ENCODE measurements at regions not wholly inside any gene's neighbourhood (a gene's known extent, or its start where the extent isn't known, plus 50 kb on each side); places are given as distances from the start of the nearest gene placed in this dataset.
A peak's percentile ranks its signal among the peaks of the same experiment; 100 is the strongest.
"Not testable (repeated sequence)": the region's sequence is repeated elsewhere in the genome, so short reads cannot be mapped to it uniquely, and the experiment has no call there.

DNA sequence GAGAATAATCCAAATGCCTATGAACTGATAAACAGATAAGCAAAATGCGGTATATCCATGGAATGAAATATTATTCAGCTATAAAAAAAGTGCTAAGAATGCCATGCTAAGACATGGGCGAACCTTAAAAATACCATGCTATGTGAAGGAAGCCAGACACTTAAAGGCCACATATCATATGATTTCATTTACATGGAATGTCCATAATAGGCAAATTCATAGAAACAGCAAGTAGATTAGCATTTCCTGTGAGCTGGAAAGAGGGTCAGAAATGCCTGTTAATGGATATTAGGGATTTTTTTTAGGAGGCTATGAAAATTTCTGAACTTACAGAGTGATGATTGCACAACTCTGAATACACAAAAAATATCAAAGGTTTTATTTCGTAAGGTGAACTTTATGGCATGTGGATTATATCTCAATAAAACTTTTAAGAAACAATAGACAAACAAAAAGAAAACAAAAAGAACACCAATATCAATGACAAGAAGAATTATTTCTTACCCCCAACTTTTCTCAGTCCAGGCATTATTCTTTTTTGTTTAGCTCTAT is 1207.7 kb downstream of the SUCLG1 start:
- Histone ChIP-seq H3K4me1 (ENCODE audit: control insufficient read depth, insufficient read depth, low read length) (no peaks in the 10 kb centered on the region), H3K36me3 (ENCODE audit: control insufficient read depth, insufficient read depth, low read length, severe bottlenecking) (no peaks in the 10 kb centered on the region), H3K27me3 (replicated peaks; ENCODE audit: control insufficient read depth, insufficient read depth, low read length) (no peaks in the 10 kb centered on the region), H3K9ac (ENCODE audit: low read length) (no peak overlapping the region), H3K9me3 (ENCODE audit: control insufficient read depth, low read length) (peaks cover 9% of the 10 kb centered on the region), H3K4me3 (ENCODE audit: low read length) (no peak overlapping the region)
- no peak for DNase-seq (ENCODE audit: low read depth)

DNA sequence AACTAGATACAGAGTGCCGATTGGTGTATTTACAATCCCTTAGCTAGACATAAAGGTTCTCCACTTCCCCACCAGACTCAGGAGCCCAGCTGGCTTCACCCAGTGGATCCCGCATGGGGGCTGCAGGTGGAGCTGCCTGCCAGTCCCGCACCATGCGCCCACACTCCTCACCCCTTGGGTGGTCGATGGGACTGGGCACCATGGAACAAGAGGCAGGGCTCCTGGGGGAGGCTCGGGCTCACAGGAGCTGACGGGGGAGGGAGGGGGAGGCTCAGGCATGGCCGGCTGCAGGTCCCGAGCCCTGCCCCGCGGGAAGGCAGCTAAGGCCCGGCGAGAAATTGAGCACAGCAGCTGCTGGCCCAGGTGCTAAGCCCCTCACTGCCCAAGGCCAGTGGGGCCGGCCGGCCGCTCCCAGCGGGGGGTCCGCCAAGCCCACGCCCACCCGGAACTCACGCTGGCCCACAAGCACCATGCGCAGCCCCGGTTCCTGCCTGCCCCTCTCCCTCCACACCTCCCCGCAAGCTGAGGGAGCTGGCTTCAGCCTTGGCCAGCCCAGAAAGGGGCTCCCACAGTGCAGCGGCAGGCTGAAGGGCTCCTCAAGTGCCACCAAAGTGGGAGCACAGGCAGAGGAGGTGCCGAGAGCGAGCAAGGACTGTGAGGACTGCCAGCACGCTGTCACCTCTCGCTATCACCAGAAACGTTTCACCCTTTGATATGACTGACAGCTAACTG is 1213.1 kb downstream of the SUCLG1 start:
- H3K4me1 ChIP-seq (ENCODE audit: control insufficient read depth, insufficient read depth, low read length); H3K9ac ChIP-seq (ENCODE audit: low read length); DNase-seq (ENCODE audit: low read depth); H3K27me3 ChIP-seq (replicated peaks; ENCODE audit: control insufficient read depth, insufficient read depth, low read length); H3K9me3 ChIP-seq (ENCODE audit: control insufficient read depth, low read length); H3K36me3 ChIP-seq (ENCODE audit: control insufficient read depth, insufficient read depth, low read length, severe bottlenecking); H3K4me3 ChIP-seq (ENCODE audit: low read length): not testable (repeated sequence)

DNA sequence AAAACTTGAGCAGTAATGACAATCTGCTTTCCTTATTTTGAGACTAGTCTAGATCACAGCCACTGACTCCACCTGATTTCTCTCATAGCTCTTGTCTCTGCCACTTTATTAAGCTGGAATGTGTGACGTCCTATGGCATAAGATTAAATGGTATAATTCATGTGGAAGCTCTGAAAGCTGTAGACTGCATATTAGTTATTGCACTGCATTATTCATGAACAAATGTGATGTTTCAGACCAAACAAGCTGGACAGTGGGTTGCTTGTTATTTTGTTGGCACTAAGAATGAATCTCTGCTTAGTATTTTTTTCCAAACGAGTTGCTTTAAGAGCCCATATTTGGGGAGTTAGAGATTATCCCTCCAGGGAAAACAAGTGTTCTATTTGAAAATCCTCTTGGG is 1218.5 kb downstream of the SUCLG1 start:
- no peak for DNase-seq (ENCODE audit: low read depth)
- H3K27me3 ChIP-seq (replicated peaks; ENCODE audit: control insufficient read depth, insufficient read depth, low read length): no peaks in the 10 kb centered on the region
- H3K9ac ChIP-seq (ENCODE audit: low read length): no peak overlapping the region
- H3K9me3 ChIP-seq (ENCODE audit: control insufficient read depth, low read length): no peaks in the 10 kb centered on the region
- H3K36me3 ChIP-seq (ENCODE audit: control insufficient read depth, insufficient read depth, low read length, severe bottlenecking): no peaks in the 10 kb centered on the region
- H3K4me1 ChIP-seq (ENCODE audit: control insufficient read depth, insufficient read depth, low read length): no peaks in the 10 kb centered on the region
- H3K4me3 ChIP-seq (ENCODE audit: low read length): no peak overlapping the region

DNA sequence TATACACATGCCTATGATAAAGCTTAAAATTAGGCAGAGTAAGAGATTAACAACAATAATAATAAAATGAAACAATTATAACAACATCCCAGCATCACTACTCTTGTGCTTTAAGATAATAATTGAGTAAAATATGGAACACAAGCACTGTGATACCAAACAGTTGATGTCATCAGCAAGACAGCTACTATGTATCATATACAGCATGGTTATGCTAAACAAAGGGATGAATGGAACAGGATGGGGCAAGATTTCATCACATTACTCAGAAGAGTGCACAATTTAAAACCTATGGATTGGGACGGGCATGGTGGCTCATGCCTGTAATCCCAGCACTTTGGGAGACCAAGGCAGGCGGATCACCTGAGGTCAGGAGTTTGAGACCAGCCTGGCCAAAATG is 1221.0 kb downstream of the SUCLG1 start:
- Histone ChIP-seq H3K9me3 (ENCODE audit: control insufficient read depth, low read length) (no peaks in the 10 kb centered on the region), H3K4me1 (ENCODE audit: control insufficient read depth, insufficient read depth, low read length) (no peaks in the 10 kb centered on the region), H3K36me3 (ENCODE audit: control insufficient read depth, insufficient read depth, low read length, severe bottlenecking) (no peaks in the 10 kb centered on the region), H3K27me3 (replicated peaks; ENCODE audit: control insufficient read depth, insufficient read depth, low read length) (no peaks in the 10 kb centered on the region), H3K4me3 (ENCODE audit: low read length) (no peak overlapping the region), H3K9ac (ENCODE audit: low read length) (no peak overlapping the region)
- DNase-seq (ENCODE audit: low read depth): no peak

DNA sequence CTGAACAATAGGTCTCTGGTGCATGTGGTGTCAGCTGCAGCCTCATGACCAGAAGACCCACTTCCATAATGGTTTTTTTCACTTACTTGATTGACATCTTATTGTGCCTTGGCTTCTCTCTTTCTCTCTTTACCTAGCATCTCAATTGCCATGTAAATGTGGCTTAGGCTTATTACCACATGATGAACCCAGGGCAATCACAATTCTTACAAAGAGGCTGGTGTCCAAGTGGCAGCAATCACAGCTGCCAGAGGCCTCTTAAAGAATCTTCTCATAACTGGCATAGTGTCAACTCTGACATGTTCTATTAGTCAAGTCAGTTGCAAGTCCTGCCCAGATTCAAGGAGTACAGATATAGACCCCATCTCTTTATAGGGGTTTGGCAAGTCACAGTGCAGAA is 1224.8 kb downstream of the SUCLG1 start:
- Histone ChIP-seq H3K4me1 (ENCODE audit: control insufficient read depth, insufficient read depth, low read length) (no peaks in the 10 kb centered on the region), H3K27me3 (replicated peaks; ENCODE audit: control insufficient read depth, insufficient read depth, low read length) (no peaks in the 10 kb centered on the region), H3K4me3 (ENCODE audit: low read length) (no peak overlapping the region), H3K9me3 (ENCODE audit: control insufficient read depth, low read length) (no peaks in the 10 kb centered on the region), H3K36me3 (ENCODE audit: control insufficient read depth, insufficient read depth, low read length, severe bottlenecking) (no peaks in the 10 kb centered on the region), H3K9ac (ENCODE audit: low read length) (no peak overlapping the region)
- no peak for DNase-seq (ENCODE audit: low read depth)

DNA sequence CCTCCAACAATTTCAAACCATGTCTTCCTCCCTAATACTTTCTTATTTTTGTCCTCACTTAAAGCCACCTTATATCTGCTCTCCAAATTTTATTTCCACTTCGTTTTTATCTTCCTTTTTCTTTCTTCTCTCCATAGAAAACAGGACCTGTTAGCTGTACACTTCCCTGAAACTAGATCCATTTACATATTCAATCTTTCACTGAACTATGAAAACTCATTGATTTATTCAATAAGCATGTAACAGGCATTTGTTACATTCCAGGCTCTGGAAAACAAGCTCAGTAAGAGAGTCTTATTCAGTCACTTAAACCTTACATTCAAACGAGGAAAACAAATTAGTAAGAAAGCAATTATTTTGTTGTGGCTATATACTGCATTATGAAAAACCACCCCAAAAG is 1225.3 kb downstream of the SUCLG1 start:
- Histone ChIP-seq H3K4me3 (ENCODE audit: low read length) (no peak overlapping the region), H3K27me3 (replicated peaks; ENCODE audit: control insufficient read depth, insufficient read depth, low read length) (no peaks in the 10 kb centered on the region), H3K4me1 (ENCODE audit: control insufficient read depth, insufficient read depth, low read length) (no peaks in the 10 kb centered on the region), H3K9me3 (ENCODE audit: control insufficient read depth, low read length) (no peaks in the 10 kb centered on the region), H3K36me3 (ENCODE audit: control insufficient read depth, insufficient read depth, low read length, severe bottlenecking) (no peaks in the 10 kb centered on the region), H3K9ac (ENCODE audit: low read length) (no peak overlapping the region)
- no peak for DNase-seq (ENCODE audit: low read depth)

DNA sequence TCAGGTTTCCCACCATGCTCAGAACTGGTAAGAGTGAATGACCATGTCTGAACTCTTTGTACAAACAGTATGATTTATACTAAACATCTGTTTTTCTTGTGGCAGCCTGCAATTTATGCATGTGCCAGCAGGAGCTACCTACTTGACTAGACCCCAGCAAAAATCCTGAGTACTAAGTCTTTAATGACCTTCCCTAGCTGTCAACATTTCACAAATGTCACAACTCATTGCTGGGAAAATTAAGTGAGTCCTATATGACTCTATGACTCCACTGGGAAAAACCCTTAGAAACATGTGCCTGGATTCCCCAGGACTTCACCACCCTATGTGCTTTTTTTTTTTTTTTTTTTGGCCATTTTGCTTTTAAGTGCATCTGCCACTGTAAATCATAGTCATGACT is 1225.8 kb downstream of the SUCLG1 start:
- H3K9ac ChIP-seq (ENCODE audit: low read length): no peak overlapping the region
- H3K4me3 ChIP-seq (ENCODE audit: low read length): no peak overlapping the region
- DNase-seq (ENCODE audit: low read depth): no peak
- H3K36me3 ChIP-seq (ENCODE audit: control insufficient read depth, insufficient read depth, low read length, severe bottlenecking): no peaks in the 10 kb centered on the region
- no peaks in the 10 kb centered on the region for H3K27me3 ChIP-seq (replicated peaks; ENCODE audit: control insufficient read depth, insufficient read depth, low read length)
- H3K4me1 ChIP-seq (ENCODE audit: control insufficient read depth, insufficient read depth, low read length): no peaks in the 10 kb centered on the region
- no peaks in the 10 kb centered on the region for H3K9me3 ChIP-seq (ENCODE audit: control insufficient read depth, low read length)

DNA sequence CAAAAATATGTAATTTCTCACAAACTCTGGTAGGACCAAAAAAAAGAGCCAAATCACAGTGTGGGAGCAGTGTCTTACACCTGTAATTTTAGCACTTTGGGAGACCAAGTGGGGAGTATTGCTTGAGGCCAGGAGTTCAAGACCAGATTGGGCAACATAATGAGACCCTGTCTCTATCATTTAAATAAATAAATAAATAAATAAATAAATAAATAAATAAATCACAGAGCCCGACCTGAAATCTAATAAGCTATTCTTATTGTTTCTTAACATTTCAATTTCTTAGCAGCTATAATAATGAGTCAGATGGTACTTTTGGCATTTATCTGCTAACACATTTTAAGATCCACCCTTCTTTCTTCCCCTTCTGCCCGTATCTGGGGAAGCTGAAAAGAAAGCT is 1229.6 kb downstream of the SUCLG1 start:
- no peaks in the 10 kb centered on the region for H3K9me3 ChIP-seq (ENCODE audit: control insufficient read depth, low read length)
- no peak for DNase-seq (ENCODE audit: low read depth)
- no peak overlapping the region for H3K9ac ChIP-seq (ENCODE audit: low read length)
- no peaks in the 10 kb centered on the region for H3K27me3 ChIP-seq (replicated peaks; ENCODE audit: control insufficient read depth, insufficient read depth, low read length)
- H3K36me3 ChIP-seq (ENCODE audit: control insufficient read depth, insufficient read depth, low read length, severe bottlenecking): no peaks in the 10 kb centered on the region
- no peaks in the 10 kb centered on the region for H3K4me1 ChIP-seq (ENCODE audit: control insufficient read depth, insufficient read depth, low read length)
- H3K4me3 ChIP-seq (ENCODE audit: low read length): no peak overlapping the region

DNA sequence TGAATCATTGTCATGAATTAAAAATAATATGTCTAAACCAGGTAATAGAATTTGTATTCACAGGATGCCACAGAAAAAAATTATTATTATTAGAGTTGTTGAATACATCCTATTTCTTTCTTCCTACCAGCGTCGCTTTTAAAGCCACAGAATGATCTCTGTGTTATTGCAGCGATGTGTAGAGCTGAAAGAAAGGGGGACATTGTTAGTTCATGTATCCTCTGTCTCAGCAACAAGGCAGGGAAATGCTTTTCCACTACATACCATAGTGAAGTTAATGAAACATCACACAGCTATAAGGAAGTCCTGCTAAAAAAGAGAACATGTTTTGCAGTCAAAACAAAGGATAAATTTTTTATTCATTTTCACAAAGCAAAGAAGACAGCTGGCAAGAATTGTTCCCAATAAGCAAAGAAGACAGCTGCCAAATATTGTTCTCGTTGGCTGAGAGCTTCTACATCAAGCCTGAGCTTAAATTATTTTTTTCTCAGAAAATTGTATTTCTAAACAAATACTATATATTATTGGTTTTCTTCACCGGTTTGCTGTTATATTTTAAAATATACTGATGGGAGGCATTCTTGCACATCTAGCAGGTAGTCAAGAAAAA is 1234.4 kb downstream of the SUCLG1 start:
- Histone ChIP-seq H3K4me1 (ENCODE audit: control insufficient read depth, insufficient read depth, low read length) (no peaks in the 10 kb centered on the region), H3K36me3 (ENCODE audit: control insufficient read depth, insufficient read depth, low read length, severe bottlenecking) (no peaks in the 10 kb centered on the region), H3K27me3 (replicated peaks; ENCODE audit: control insufficient read depth, insufficient read depth, low read length) (no peaks in the 10 kb centered on the region), H3K4me3 (ENCODE audit: low read length) (no peak overlapping the region), H3K9me3 (ENCODE audit: control insufficient read depth, low read length) (no peaks in the 10 kb centered on the region), H3K9ac (ENCODE audit: low read length) (no peak overlapping the region)
- no peak for DNase-seq (ENCODE audit: low read depth)

DNA sequence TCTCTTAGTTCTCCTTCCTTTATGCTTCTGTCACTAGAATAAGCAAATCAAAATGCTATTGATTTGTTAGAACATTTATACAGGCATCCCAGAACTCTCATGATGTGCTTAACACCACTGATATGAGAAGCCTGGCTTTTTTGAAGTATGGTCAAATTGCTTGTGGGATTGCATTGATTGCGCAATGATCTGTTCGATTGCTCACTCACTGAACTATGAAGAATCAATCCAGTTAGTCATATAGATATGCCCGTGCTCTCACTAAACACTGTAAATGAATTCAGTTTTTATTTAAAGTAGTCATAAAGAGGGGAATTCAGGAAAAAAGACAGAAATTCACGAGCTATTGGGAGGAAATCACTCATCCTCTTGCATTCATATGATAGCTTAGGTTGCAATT is 1237.8 kb downstream of the SUCLG1 start:
- H3K9ac ChIP-seq (ENCODE audit: low read length): no peak overlapping the region
- no peaks in the 10 kb centered on the region for H3K27me3 ChIP-seq (replicated peaks; ENCODE audit: control insufficient read depth, insufficient read depth, low read length)
- no peaks in the 10 kb centered on the region for H3K4me1 ChIP-seq (ENCODE audit: control insufficient read depth, insufficient read depth, low read length)
- H3K9me3 ChIP-seq (ENCODE audit: control insufficient read depth, low read length): no peaks in the 10 kb centered on the region
- H3K4me3 ChIP-seq (ENCODE audit: low read length): no peak overlapping the region
- no peaks in the 10 kb centered on the region for H3K36me3 ChIP-seq (ENCODE audit: control insufficient read depth, insufficient read depth, low read length, severe bottlenecking)
- peak; percentile 6 for DNase-seq (ENCODE audit: low read depth)

DNA sequence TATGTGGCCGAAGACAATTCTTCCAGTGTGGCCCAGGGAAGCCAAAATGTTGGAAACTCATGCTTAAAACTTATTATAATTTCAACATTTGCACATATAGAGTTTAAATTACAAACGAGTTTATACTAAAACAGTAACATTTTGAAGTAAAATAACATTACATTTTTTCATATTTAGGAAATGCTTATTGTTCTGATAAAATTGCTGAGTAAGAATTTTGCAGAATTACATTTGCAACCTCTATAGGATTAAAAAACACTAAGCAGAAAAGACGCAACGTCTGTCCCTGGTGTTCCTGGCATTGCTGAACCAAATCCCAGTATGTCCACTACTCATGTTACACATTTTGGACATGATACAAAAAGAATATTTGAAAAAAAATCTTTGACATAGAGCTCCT is 1241.2 kb downstream of the SUCLG1 start:
- no peaks in the 10 kb centered on the region for H3K36me3 ChIP-seq (ENCODE audit: control insufficient read depth, insufficient read depth, low read length, severe bottlenecking)
- no peak for DNase-seq (ENCODE audit: low read depth)
- no peak overlapping the region for H3K4me3 ChIP-seq (ENCODE audit: low read length)
- H3K27me3 ChIP-seq (replicated peaks; ENCODE audit: control insufficient read depth, insufficient read depth, low read length): no peaks in the 10 kb centered on the region
- no peak overlapping the region for H3K9ac ChIP-seq (ENCODE audit: low read length)
- no peaks in the 10 kb centered on the region for H3K9me3 ChIP-seq (ENCODE audit: control insufficient read depth, low read length)
- no peaks in the 10 kb centered on the region for H3K4me1 ChIP-seq (ENCODE audit: control insufficient read depth, insufficient read depth, low read length)
